A549 (cell line): ENCODE measurements at regions not wholly inside any gene's neighbourhood (a gene's known extent, or its start where the extent isn't known, plus 50 kb on each side); places are given as distances from the start of the nearest gene placed in this dataset.

Experiments
- JUNB ChIP-seq: fragments of >200 bp; sonication (Bioruptor Twin); formaldehyde crosslinking; IDR thresholded peaks from 2 replicates; pipeline ENCODE4 v1.6.1; 2016
- NFE2L2 ChIP-seq: fragments of 150-350 bp; conservative IDR thresholded peaks from 2 replicates; pipeline ENCODE4 v1.6.1; 2014; ENCODE audit warnings: low read length
- RFX5 ChIP-seq: fragments of 450-650 bp; IDR thresholded peaks from 2 replicates; pipeline ENCODE4 v1.7.1; 2014; ENCODE audit warnings: antibody characterized with exemption, mild to moderate bottlenecking, moderate library complexity
- TF ChIP-seq, protein P1 (sequence below): IDR thresholded peaks from 2 replicates; pipeline ENCODE4 v1.6.1; 2012
- TF ChIP-seq, protein P2 (sequence below): fragments of >200 bp; sonication (Bioruptor Twin); formaldehyde crosslinking; IDR thresholded peaks from 3 replicates; pipeline ENCODE4 v1.5.1; 2016

DNA sequence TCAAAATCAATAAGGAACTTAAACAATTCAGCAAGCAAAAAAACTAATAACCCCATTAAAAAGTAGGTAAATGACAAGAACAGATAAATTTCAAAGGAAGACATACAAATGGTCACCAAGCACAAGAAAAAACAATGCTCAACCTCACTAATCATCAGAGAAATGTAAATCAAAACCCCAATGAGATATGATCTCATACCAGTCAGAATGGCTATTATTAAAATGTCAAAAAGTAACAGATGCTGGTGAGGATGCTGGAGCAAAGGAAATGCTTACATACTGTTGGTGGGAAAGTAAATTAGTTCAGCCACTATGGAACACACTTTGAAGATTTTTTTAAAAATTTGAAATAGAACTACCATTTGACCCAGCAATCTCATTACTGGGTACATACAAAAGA, 538.0 kb downstream of the TMX3 start:
- TF ChIP-seq JUNB, result no peak
- TF ChIP-seq, protein P1, sequence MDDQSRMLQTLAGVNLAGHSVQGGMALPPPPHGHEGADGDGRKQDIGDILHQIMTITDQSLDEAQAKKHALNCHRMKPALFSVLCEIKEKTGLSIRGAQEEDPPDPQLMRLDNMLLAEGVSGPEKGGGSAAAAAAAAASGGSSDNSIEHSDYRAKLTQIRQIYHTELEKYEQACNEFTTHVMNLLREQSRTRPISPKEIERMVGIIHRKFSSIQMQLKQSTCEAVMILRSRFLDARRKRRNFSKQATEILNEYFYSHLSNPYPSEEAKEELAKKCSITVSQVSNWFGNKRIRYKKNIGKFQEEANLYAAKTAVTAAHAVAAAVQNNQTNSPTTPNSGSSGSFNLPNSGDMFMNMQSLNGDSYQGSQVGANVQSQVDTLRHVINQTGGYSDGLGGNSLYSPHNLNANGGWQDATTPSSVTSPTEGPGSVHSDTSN, result no peak
- TF ChIP-seq, protein P2, sequence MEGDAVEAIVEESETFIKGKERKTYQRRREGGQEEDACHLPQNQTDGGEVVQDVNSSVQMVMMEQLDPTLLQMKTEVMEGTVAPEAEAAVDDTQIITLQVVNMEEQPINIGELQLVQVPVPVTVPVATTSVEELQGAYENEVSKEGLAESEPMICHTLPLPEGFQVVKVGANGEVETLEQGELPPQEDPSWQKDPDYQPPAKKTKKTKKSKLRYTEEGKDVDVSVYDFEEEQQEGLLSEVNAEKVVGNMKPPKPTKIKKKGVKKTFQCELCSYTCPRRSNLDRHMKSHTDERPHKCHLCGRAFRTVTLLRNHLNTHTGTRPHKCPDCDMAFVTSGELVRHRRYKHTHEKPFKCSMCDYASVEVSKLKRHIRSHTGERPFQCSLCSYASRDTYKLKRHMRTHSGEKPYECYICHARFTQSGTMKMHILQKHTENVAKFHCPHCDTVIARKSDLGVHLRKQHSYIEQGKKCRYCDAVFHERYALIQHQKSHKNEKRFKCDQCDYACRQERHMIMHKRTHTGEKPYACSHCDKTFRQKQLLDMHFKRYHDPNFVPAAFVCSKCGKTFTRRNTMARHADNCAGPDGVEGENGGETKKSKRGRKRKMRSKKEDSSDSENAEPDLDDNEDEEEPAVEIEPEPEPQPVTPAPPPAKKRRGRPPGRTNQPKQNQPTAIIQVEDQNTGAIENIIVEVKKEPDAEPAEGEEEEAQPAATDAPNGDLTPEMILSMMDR, result no peak
- no peak for TF ChIP-seq RFX5
- TF ChIP-seq NFE2L2, result no peak
